IMR-90 (cell line): ENCODE measurements at regions not wholly inside any gene's neighbourhood (a gene's known extent, or its start where the extent isn't known, plus 50 kb on each side); places are given as distances from the start of the nearest gene placed in this dataset.

Experiments used
- ATAC-seq: fragments of 200-7000 bp; cut with Tn5 transposase; 2 replicates; pipeline ENCODE4 v1.9.1; 2020; ENCODE audit warnings: low read depth, mild to moderate bottlenecking, moderate library complexity
- BruUV-seq: library from RNA; stranded (reverse); fragments of 400-500 nt; replicated peaks from 2 replicates; lab custom pipeline; 2021; lab: Mats Ljungman, UMichigan
- CTCF ChIA-PET: fragments of 300-600 bp; formaldehyde crosslinking; extraction: SDS; loops from one replicate; lab custom pipeline; 2021; ENCODE audit warnings: antibody characterized with exemption; lab: Yijun Ruan, JAX
- POLR2A ChIA-PET: fragments of 300-600 bp; sonication (Branson Sonifier 250); formaldehyde crosslinking; loops from one replicate; lab custom pipeline; 2022; ENCODE audit warnings: antibody characterized with exemption; ENCODE audit not compliant: unreplicated experiment; lab: Charles Lee
- DNase-seq: peaks from one replicate; pipeline ENCODE4 v3.0.0; 2013
- H2AFZ ChIP-seq: replicated peaks from 2 replicates; pipeline ENCODE3; 2013; ENCODE audit warnings: low read length, mild to moderate bottlenecking; ENCODE audit not compliant: poor library complexity
- H2AK5ac ChIP-seq: 2 replicates; pipeline ENCODE4 v1.6.1; 2013; ENCODE audit warnings: low read depth, low read length, inconsistent platforms
- H2AK9ac ChIP-seq: replicated peaks from 2 replicates; pipeline ENCODE3; 2013; ENCODE audit warnings: mild to moderate bottlenecking, low read depth, low read length, moderate library complexity; ENCODE audit not compliant: poor library complexity
- H2BK120ac ChIP-seq: 2 replicates; pipeline ENCODE4 v1.6.1; 2013; ENCODE audit warnings: low read depth, low read length, inconsistent platforms
- H2BK15ac ChIP-seq: 3 replicates; pipeline ENCODE4 v1.6.1; 2013; ENCODE audit warnings: low read depth, low read length, inconsistent platforms
- H2BK20ac ChIP-seq: 2 replicates; pipeline ENCODE4 v1.6.1; 2013; ENCODE audit warnings: low read depth, mild to moderate bottlenecking, inconsistent platforms, low read length, moderate library complexity
- H2BK5ac ChIP-seq: 2 replicates; pipeline ENCODE4 v1.6.1; 2013; ENCODE audit warnings: mild to moderate bottlenecking, low read depth, low read length, inconsistent platforms; ENCODE audit not compliant: poor library complexity, severe bottlenecking
- H3K14ac ChIP-seq: replicated peaks from 2 replicates; pipeline ENCODE4 v1.6.1; 2013; ENCODE audit warnings: low read depth, low read length, inconsistent platforms
- H3K18ac ChIP-seq: 2 replicates; pipeline ENCODE4 v1.6.1; 2013; ENCODE audit warnings: low read depth, low read length, control low read depth
- H3K23ac ChIP-seq: 2 replicates; pipeline ENCODE4 v1.6.1; 2013; ENCODE audit warnings: low read depth, low read length, inconsistent platforms
- H3K27ac ChIP-seq: 2 replicates; pipeline ENCODE4 v1.5.1; 2013; ENCODE audit warnings: mild to moderate bottlenecking, control low read depth, low read length; ENCODE audit not compliant: insufficient read depth
- H3K27me3 ChIP-seq: 2 replicates; pipeline ENCODE4 v1.6.1; 2013; ENCODE audit warnings: low read length; ENCODE audit not compliant: control insufficient read depth, insufficient read depth
- H3K36me3 ChIP-seq: 2 replicates; pipeline ENCODE4 v1.6.1; 2013; ENCODE audit warnings: low read length, mixed read lengths; ENCODE audit not compliant: control insufficient read depth, insufficient read depth
- H3K4ac ChIP-seq: 2 replicates; pipeline ENCODE4 v1.6.1; 2013; ENCODE audit warnings: low read depth, low read length, inconsistent platforms
- H3K4me1 ChIP-seq: 2 replicates; pipeline ENCODE4 v1.6.1; 2013; ENCODE audit warnings: low read length, mixed read lengths; ENCODE audit not compliant: control insufficient read depth, insufficient read depth
- H3K4me2 ChIP-seq: 2 replicates; pipeline ENCODE4 v1.6.1; 2013; ENCODE audit warnings: low read depth, mild to moderate bottlenecking, control low read depth, low read length, moderate library complexity
- H3K4me3 ChIP-seq: 2 replicates; pipeline ENCODE4 v1.5.1; 2013; ENCODE audit warnings: low read depth, mild to moderate bottlenecking, control low read depth, low read length, moderate library complexity; ENCODE audit not compliant: insufficient read depth
- H3K56ac ChIP-seq: 2 replicates; pipeline ENCODE4 v1.6.1; 2013; ENCODE audit warnings: low read length, inconsistent platforms; ENCODE audit not compliant: insufficient read depth; ENCODE audit errors: extremely low read depth
- H3K79me1 ChIP-seq, 2 experiments: 2 replicates each; pipeline ENCODE4 v1.6.1; 2013; ENCODE audit warnings: low read length in 2 of 2, inconsistent platforms in 1 of 2, low read depth in 1 of 2
- H3K9ac ChIP-seq: 2 replicates; pipeline ENCODE4 v1.6.1; 2013; ENCODE audit warnings: low read depth, low read length, control low read depth
- H3K9me1 ChIP-seq: 2 replicates; pipeline ENCODE4 v1.6.1; 2013; ENCODE audit warnings: low read length, inconsistent platforms; ENCODE audit not compliant: insufficient read depth
- H3K9me3 ChIP-seq: 2 replicates; pipeline ENCODE4 v1.6.1; 2013; ENCODE audit warnings: low read length; ENCODE audit not compliant: control insufficient read depth, insufficient read depth
- H4K20me1 ChIP-seq: 2 replicates; pipeline ENCODE4 v1.6.1; 2013; ENCODE audit warnings: low read length, inconsistent platforms; ENCODE audit not compliant: insufficient read depth
- H4K5ac ChIP-seq: 2 replicates; pipeline ENCODE4 v1.6.1; 2013; ENCODE audit warnings: mild to moderate bottlenecking, low read depth, low read length, control low read depth
- H4K8ac ChIP-seq, 2 experiments: 2 replicates each; pipeline ENCODE4 v1.6.1; 2013; ENCODE audit warnings: low read depth in 2 of 2, low read length in 2 of 2, control low read depth in 1 of 2, inconsistent platforms in 1 of 2
- H4K91ac ChIP-seq: 2 replicates; pipeline ENCODE4 v1.6.1; 2013; ENCODE audit warnings: low read depth, low read length, inconsistent platforms; ENCODE audit not compliant: insufficient read depth
- BHLHE40 ChIP-seq: fragments of 150-350 bp; IDR thresholded peaks from 2 replicates; pipeline ENCODE4 v1.6.1; 2016; ENCODE audit warnings: mild to moderate bottlenecking, low read depth, low read length
- CEBPB ChIP-seq: IDR thresholded peaks from 2 replicates; pipeline ENCODE4 v1.6.1; 2012; ENCODE audit warnings: low read depth, low read length, improper control_type of control experiment
- CHD1 ChIP-seq: IDR thresholded peaks from 2 replicates; pipeline ENCODE4 v1.6.1; 2012; ENCODE audit warnings: low read depth, low read length, improper control_type of control experiment
- CTCF ChIP-seq: conservative IDR thresholded peaks from 2 replicates; pipeline ENCODE4 v1.5.1; 2012; ENCODE audit warnings: mild to moderate bottlenecking, low read depth, low read length, improper control_type of control experiment
- ELK1 ChIP-seq: fragments of 150-350 bp; IDR thresholded peaks from 2 replicates; pipeline ENCODE4 v1.6.1; 2016; ENCODE audit warnings: low read depth, mild to moderate bottlenecking, low read length, moderate library complexity, borderline replicate concordance
- FOS ChIP-seq: fragments of 150-350 bp; IDR thresholded peaks from 2 replicates; pipeline ENCODE4 v1.6.1; 2016; ENCODE audit warnings: low read depth, low read length
- MAFK ChIP-seq: IDR thresholded peaks from 2 replicates; pipeline ENCODE4 v1.6.1; 2012; ENCODE audit warnings: low read depth, low read length, improper control_type of control experiment
- MAZ ChIP-seq: IDR thresholded peaks from 2 replicates; pipeline ENCODE4 v1.6.1; 2012; ENCODE audit warnings: low read depth, mild to moderate bottlenecking, low read length, improper control_type of control experiment, moderate library complexity, borderline replicate concordance
- MXI1 ChIP-seq: IDR thresholded peaks from 2 replicates; pipeline ENCODE4 v1.6.1; 2012; ENCODE audit warnings: low read depth, mild to moderate bottlenecking, low read length, moderate library complexity, borderline replicate concordance
- NFE2L2 ChIP-seq: fragments of 150-350 bp; IDR thresholded peaks from 2 replicates; pipeline ENCODE4 v1.6.1; 2016; ENCODE audit warnings: low read depth, mild to moderate bottlenecking, low read length
- POLR2A ChIP-seq: IDR thresholded peaks from 2 replicates; pipeline ENCODE4 v1.6.1; 2012; ENCODE audit warnings: mild to moderate bottlenecking, low read depth, low read length
- RAD21 ChIP-seq: IDR thresholded peaks from 2 replicates; pipeline ENCODE4 v1.6.1; 2012; ENCODE audit warnings: low read length, improper control_type of control experiment
- RCOR1 ChIP-seq: IDR thresholded peaks from 2 replicates; pipeline ENCODE4 v1.6.1; 2012; ENCODE audit warnings: mild to moderate bottlenecking, low read length, improper control_type of control experiment; ENCODE audit not compliant: insufficient replicate concordance
- RFX5 ChIP-seq: IDR thresholded peaks from 2 replicates; pipeline ENCODE4 v1.8.0; 2012; ENCODE audit warnings: low read depth, mild to moderate bottlenecking, low read length, moderate library complexity
- SMC3 ChIP-seq: fragments of 150-350 bp; IDR thresholded peaks from 2 replicates; pipeline ENCODE4 v1.6.1; 2016; ENCODE audit warnings: low read depth, mild to moderate bottlenecking, antibody characterized with exemption, low read length, moderate library complexity
- USF2 ChIP-seq: fragments of 150-350 bp; IDR thresholded peaks from 2 replicates; pipeline ENCODE4 v1.6.1; 2017; ENCODE audit warnings: mild to moderate bottlenecking, antibody characterized with exemption, low read length, low read depth
- WGBS, 2 experiments: methylation state at CpG; one replicate each; pipeline versions ENCODE4 v1.1.5 to v1.1.7; 2013; ENCODE audit warnings: missing lambda C conversion rate in 2 of 2; ENCODE audit not compliant: insufficient read length in 1 of 2; ENCODE audit errors: extremely low coverage in 2 of 2; 5-methylcytosine and 5-hydroxymethylcytosine counted together
- dilution Hi-C: fragments of 300-500 bp; cut with HindIII; formaldehyde crosslinking; loops from one replicate; pipeline ENCODE4 v1.14.3; 2018; ENCODE audit warnings: low sequenced_read_pairs; ENCODE audit not compliant: unreplicated experiment
- in situ Hi-C: fragments of 300-500 bp; cut with MboI; formaldehyde crosslinking; loops from 3 replicates; pipeline ENCODE4 v1.14.3; 2019; ENCODE audit warnings: low sequenced_read_pairs, inconsistent platforms, mixed read lengths
- intact Hi-C: fragments of 100-400 bp; cut with micrococcal nuclease; formaldehyde crosslinking; loops from 2 replicates; pipeline ENCODE4 v1.10.0; 2022

GRCh38 chr13:26973295-26973694 is 198.3 kb downstream of the USP12 start:
- dilution Hi-C loops (no loop called here), in situ Hi-C loops (loop anchor here (10.0 kb wide), 1 partner anchor 1012 kb away; the partner anchor contains the start of gene URAD), intact Hi-C loops (no loop called here)
- H2AFZ ChIP-seq: peak overlapping the region; percentile 34
- no peak overlapping the region for H4K5ac ChIP-seq
- H2AK9ac ChIP-seq: no peak overlapping the region
- H4K91ac ChIP-seq: 0 out of 2 replicates have a peak overlapping the region, but pooled peaks have one; percentile 52
- BruUV-seq: no TSS peak
- H3K36me3 ChIP-seq: no peaks in the 10 kb centered on the region
- no peak overlapping the region for H2BK20ac ChIP-seq
- H2AK5ac ChIP-seq: peak overlapping the region; percentile 88
- no peak overlapping the region for H3K9ac ChIP-seq
- ATAC-seq (no peak), DNase-seq (no peak)
- H3K9me3 ChIP-seq: no peaks in the 10 kb centered on the region
- H3K18ac ChIP-seq: no peak overlapping the region
- H2BK5ac ChIP-seq: peak overlapping the region; percentile 79
- peak overlapping the region; percentile 36; the same call in 1 of the 3 replicates for H2BK15ac ChIP-seq
- no peak overlapping the region for H2BK120ac ChIP-seq
- H3K4me2 ChIP-seq: no peak overlapping the region
- WGBS, 2 experiments: no CpG with 5 or more reads among the region's 6 CpGs
- CTCF ChIA-PET: no interaction called here
- POLR2A ChIA-PET: no interaction called here
- H4K8ac ChIP-seq: no peak overlapping the region
- TF ChIP-seq FOS: no peak
- no peak for TF ChIP-seq SMC3
- no peak for TF ChIP-seq NFE2L2
- TF ChIP-seq USF2: no peak
- no peak for TF ChIP-seq CEBPB
- TF ChIP-seq MAFK: no peak
- no peak for TF ChIP-seq RFX5
- no peak for TF ChIP-seq ELK1
- no peak for TF ChIP-seq POLR2A
- no peak for TF ChIP-seq RCOR1
- no peak for TF ChIP-seq MXI1
- no peak for TF ChIP-seq CHD1
- no peak for TF ChIP-seq RAD21
- no peak for TF ChIP-seq CTCF
- no peak for TF ChIP-seq BHLHE40
- no peak for TF ChIP-seq MAZ
- H3K27me3 ChIP-seq: no peaks in the 10 kb centered on the region
- no peak overlapping the region for H3K4ac ChIP-seq
- H3K79me1 ChIP-seq: no peaks in the 10 kb centered on the region
- no peaks in the 10 kb centered on the region for H4K20me1 ChIP-seq
- H3K4me1 ChIP-seq: peaks cover 7% of the 10 kb centered on the region; the same call in 1 of the 2 replicates
- H3K27ac ChIP-seq: no peak overlapping the region
- H3K9me1 ChIP-seq: peaks cover 6% of the 10 kb centered on the region
- no peak overlapping the region for H3K14ac ChIP-seq
- H3K23ac ChIP-seq: 0 out of 2 replicates have a peak overlapping the region, but pooled peaks have one; percentile 56
- H3K56ac ChIP-seq: no peak overlapping the region
- H3K4me3 ChIP-seq: no peak overlapping the region
